ENCODE measurements at regions not wholly inside any gene's neighbourhood (a gene's known extent, or its start where the extent isn't known, plus 50 kb on each side); places are given as distances from the start of the nearest gene placed in this dataset.

GRCh38 chr6:151709329-151709728, 98.2 kb upstream of the ESR1 start:
- TF ChIP-seq CTCF (IDR thresholded peaks at IDR 0.05; ENCODE audit: control insufficient read depth, insufficient read depth, low read depth, low read length, missing control alignments) = no peak
- no peak overlapping the region for H3K4me3 ChIP-seq (ENCODE audit: control insufficient read depth, low read depth, low read length)
- DNase-seq (ENCODE audit: low read depth) = no peak

- no peak for TF ChIP-seq CTCF (IDR thresholded peaks at IDR 0.05; ENCODE audit: control insufficient read depth, insufficient read depth, low read depth, low read length, missing control alignments)
These were observed 91.0 kb upstream of the ESR1 start for GRCh38 chr6:151716526-151716932.

GRCh38 chr6:151719070-151719469, 88.4 kb upstream of the ESR1 start:
- DNase-seq (ENCODE audit: low read depth) = no peak
- no peak for TF ChIP-seq CTCF (IDR thresholded peaks at IDR 0.05; ENCODE audit: control insufficient read depth, insufficient read depth, low read depth, low read length, missing control alignments)
- H3K4me3 ChIP-seq (ENCODE audit: control insufficient read depth, low read depth, low read length) = no peak overlapping the region

More at GRCh38 chr6:151716526-151716932, 91.0 kb upstream of the ESR1 start:
- H3K4me3 ChIP-seq (ENCODE audit: control insufficient read depth, low read depth, low read length) = no peak overlapping the region
- DNase-seq (ENCODE audit: low read depth) = no peak

- no peak for DNase-seq (ENCODE audit: low read depth)
- H3K4me3 ChIP-seq (ENCODE audit: control insufficient read depth, low read depth, low read length) = no peak overlapping the region
- no peak for TF ChIP-seq CTCF (IDR thresholded peaks at IDR 0.05; ENCODE audit: control insufficient read depth, insufficient read depth, low read depth, low read length, missing control alignments)
These were observed 86.3 kb upstream of the ESR1 start for GRCh38 chr6:151721146-151721545.

- H3K4me3 ChIP-seq (ENCODE audit: control insufficient read depth, low read depth, low read length) = no peak overlapping the region
- TF ChIP-seq CTCF (IDR thresholded peaks at IDR 0.05; ENCODE audit: control insufficient read depth, insufficient read depth, low read depth, low read length, missing control alignments) = no peak
- no peak for DNase-seq (ENCODE audit: low read depth)
These were observed 85.8 kb upstream of the ESR1 start for GRCh38 chr6:151721671-151722070.

- no peak overlapping the region for H3K4me3 ChIP-seq (ENCODE audit: control insufficient read depth, low read depth, low read length)
- no peak for DNase-seq (ENCODE audit: low read depth)
- no peak for TF ChIP-seq CTCF (IDR thresholded peaks at IDR 0.05; ENCODE audit: control insufficient read depth, insufficient read depth, low read depth, low read length, missing control alignments)
These were observed 85.1 kb upstream of the ESR1 start for GRCh38 chr6:151722342-151722741.

GRCh38 chr6:151723152-151723551, 84.3 kb upstream of the ESR1 start:
- no peak overlapping the region for H3K4me3 ChIP-seq (ENCODE audit: control insufficient read depth, low read depth, low read length)
- no peak for DNase-seq (ENCODE audit: low read depth)
- TF ChIP-seq CTCF (IDR thresholded peaks at IDR 0.05; ENCODE audit: control insufficient read depth, insufficient read depth, low read depth, low read length, missing control alignments) = no peak
